ENCODE measurements at regions not wholly inside any gene's neighbourhood (a gene's known extent, or its start where the extent isn't known, plus 50 kb on each side); places are given as distances from the start of the nearest gene placed in this dataset.

DNA sequence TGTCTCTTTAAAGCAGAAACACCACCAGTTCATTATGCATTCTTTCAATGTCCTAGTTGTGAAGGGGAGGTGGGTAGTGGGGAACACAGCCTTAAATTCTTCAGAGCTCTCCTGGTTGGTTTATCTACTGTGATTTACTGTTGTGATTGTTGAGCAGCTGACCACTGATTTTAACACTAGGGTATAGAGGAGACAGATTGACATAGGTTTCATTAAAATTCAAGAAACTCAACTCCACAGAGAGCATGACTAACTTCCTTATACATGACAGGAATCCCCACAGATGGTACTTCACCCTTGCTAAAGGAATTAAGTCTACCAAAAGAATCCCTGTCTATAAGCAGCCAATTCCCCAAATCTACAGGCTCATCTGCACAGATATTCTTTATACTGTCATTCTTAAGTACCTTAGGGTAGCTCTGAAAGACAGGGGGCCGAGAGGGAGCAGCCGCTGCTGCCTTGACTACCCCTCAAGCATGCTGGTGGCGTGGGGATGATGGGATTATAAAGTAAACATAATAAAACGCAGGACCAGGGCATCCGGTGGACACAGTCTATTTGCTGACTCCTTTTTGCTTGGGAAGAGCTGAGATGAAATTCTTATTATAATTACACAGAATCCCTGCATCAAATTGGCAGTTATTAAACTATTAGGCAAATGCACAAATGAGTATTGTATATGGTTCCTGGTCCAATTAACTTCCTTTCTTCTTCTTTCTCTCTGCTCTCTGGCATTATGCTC, 1377.6 kb upstream of the PIK3C3 start:
- DNase-seq = peak in 3 of 5 donors; percentile 14 to 49 (median 36)
- Histone ChIP-seq H3K9me3 (ENCODE audit: control insufficient read depth in 2 of 3, insufficient read depth in 1 of 3, low read length in 3 of 3) (no peaks in the 10 kb centered on the region), H3K27me3 (ENCODE audit: control insufficient read depth, insufficient read depth, low read length) (no peaks in the 10 kb centered on the region), H3K36me3 (ENCODE audit: control insufficient read depth in 2 of 3, insufficient read depth in 3 of 3, low read length in 3 of 3) (no peaks in the 10 kb centered on the region), H3K4me3 (ENCODE audit: low read length in 3 of 3) (no peak overlapping the region), H3K27ac (ENCODE audit: low read depth in 2 of 2, low read length in 2 of 2) (no peak overlapping the region), H3K4me1 (ENCODE audit: control insufficient read depth in 2 of 3, insufficient read depth in 2 of 3, low read depth in 1 of 3, low read length in 3 of 3) (no peaks in the 10 kb centered on the region), H3K9ac (ENCODE audit: low read length in 3 of 3) (no peak overlapping the region)
- TF ChIP-seq CTCF (IDR thresholded peaks at IDR 0.05; ENCODE audit: borderline replicate concordance, extremely low read depth, insufficient read depth) = no peak
- no peak for FAIRE-seq
- intact Hi-C loops (cut with DNase I) = no loop called here

GRCh38 chr18:40576507-40577115, 1378.4 kb upstream of the PIK3C3 start:
- H3K27ac ChIP-seq (ENCODE audit: low read depth in 2 of 2, low read length in 2 of 2) = no peak overlapping the region
- no peak overlapping the region for H3K9ac ChIP-seq (ENCODE audit: low read length in 3 of 3)
- H3K27me3 ChIP-seq (ENCODE audit: control insufficient read depth, insufficient read depth, low read length) = no peaks in the 10 kb centered on the region
- no peak for TF ChIP-seq CTCF (IDR thresholded peaks at IDR 0.05; ENCODE audit: borderline replicate concordance, extremely low read depth, insufficient read depth)
- intact Hi-C loops (cut with DNase I) = no loop called here
- H3K4me3 ChIP-seq (ENCODE audit: low read length in 3 of 3) = no peak overlapping the region
- H3K4me1 ChIP-seq (ENCODE audit: control insufficient read depth in 2 of 3, insufficient read depth in 2 of 3, low read depth in 1 of 3, low read length in 3 of 3) = no peaks in the 10 kb centered on the region
- H3K36me3 ChIP-seq (ENCODE audit: control insufficient read depth in 2 of 3, insufficient read depth in 3 of 3, low read length in 3 of 3) = no peaks in the 10 kb centered on the region
- no peak for DNase-seq
- no peaks in the 10 kb centered on the region for H3K9me3 ChIP-seq (ENCODE audit: control insufficient read depth in 2 of 3, insufficient read depth in 1 of 3, low read length in 3 of 3)
- no peak for FAIRE-seq

GRCh38 chr18:40570615-40571014, 1384.4 kb upstream of the PIK3C3 start:
- no peak for TF ChIP-seq CTCF (IDR thresholded peaks at IDR 0.05; ENCODE audit: borderline replicate concordance, extremely low read depth, insufficient read depth)
- H3K9ac ChIP-seq (ENCODE audit: low read length in 3 of 3) = no peak overlapping the region
- H3K4me1 ChIP-seq (ENCODE audit: control insufficient read depth in 2 of 3, insufficient read depth in 2 of 3, low read depth in 1 of 3, low read length in 3 of 3) = no peaks in the 10 kb centered on the region
- no peak overlapping the region for H3K4me3 ChIP-seq (ENCODE audit: low read length in 3 of 3)
- intact Hi-C loops (cut with DNase I) = no loop called here
- no peaks in the 10 kb centered on the region for H3K36me3 ChIP-seq (ENCODE audit: control insufficient read depth in 2 of 3, insufficient read depth in 3 of 3, low read length in 3 of 3)
- DNase-seq = no peak
- no peaks in the 10 kb centered on the region for H3K27me3 ChIP-seq (ENCODE audit: control insufficient read depth, insufficient read depth, low read length)
- H3K27ac ChIP-seq (ENCODE audit: low read depth in 2 of 2, low read length in 2 of 2) = no peak overlapping the region
- H3K9me3 ChIP-seq (ENCODE audit: control insufficient read depth in 2 of 3, insufficient read depth in 1 of 3, low read length in 3 of 3) = no peaks in the 10 kb centered on the region
- FAIRE-seq = no peak
